ENCODE measurements at regions not wholly inside any gene's neighbourhood (a gene's known extent, or its start where the extent isn't known, plus 50 kb on each side); places are given as distances from the start of the nearest gene placed in this dataset.

DNA sequence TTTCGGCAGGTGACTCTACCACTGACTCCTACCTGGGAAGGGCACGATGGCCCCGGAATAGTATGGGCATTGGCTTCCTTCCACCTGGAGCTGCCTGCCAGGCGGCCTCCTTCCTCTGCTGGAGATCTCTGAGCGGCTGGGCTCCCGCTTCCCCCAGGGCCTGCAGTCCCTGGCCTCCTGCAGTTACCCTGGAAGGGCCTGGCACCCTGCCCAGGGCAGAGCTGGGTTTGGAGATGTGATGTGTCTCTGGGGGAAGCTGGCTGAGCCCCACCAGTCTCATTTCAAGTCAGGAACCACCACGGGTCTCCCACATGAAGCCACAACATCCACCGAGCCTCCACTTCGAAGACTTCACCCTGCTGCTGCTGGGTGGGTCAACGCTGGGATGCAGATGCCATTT, 97.9 kb downstream of the IRF8 start:
- Histone ChIP-seq H3K27ac (ENCODE audit: low read depth, low read length) (no peak overlapping the region), H3K4me3 (ENCODE audit: insufficient read depth, low read length) (no peak overlapping the region), H4K20me1 (ENCODE audit: insufficient read depth, low read length) (no peaks in the 10 kb centered on the region), H3K4me1 (ENCODE audit: insufficient read depth, low read length) (no peaks in the 10 kb centered on the region), H3K79me2 (ENCODE audit: insufficient read depth, low read length) (no peaks in the 10 kb centered on the region), H3K4me2 (ENCODE audit: insufficient read depth, low read length) (no peak overlapping the region), H3K9me3 (ENCODE audit: low read depth, low read length) (no peaks in the 10 kb centered on the region), H3K27me3 (ENCODE audit: insufficient read depth, low read length) (peaks cover 18% of the 10 kb centered on the region), H2AFZ (ENCODE audit: low read length) (no peak overlapping the region), H3K36me3 (ENCODE audit: insufficient read depth, low read length) (no peaks in the 10 kb centered on the region)
- peak; percentile 55 for DNase-seq (ENCODE audit: insufficient read length, low spot score, missing footprints)
- TF ChIP-seq, protein P1, sequence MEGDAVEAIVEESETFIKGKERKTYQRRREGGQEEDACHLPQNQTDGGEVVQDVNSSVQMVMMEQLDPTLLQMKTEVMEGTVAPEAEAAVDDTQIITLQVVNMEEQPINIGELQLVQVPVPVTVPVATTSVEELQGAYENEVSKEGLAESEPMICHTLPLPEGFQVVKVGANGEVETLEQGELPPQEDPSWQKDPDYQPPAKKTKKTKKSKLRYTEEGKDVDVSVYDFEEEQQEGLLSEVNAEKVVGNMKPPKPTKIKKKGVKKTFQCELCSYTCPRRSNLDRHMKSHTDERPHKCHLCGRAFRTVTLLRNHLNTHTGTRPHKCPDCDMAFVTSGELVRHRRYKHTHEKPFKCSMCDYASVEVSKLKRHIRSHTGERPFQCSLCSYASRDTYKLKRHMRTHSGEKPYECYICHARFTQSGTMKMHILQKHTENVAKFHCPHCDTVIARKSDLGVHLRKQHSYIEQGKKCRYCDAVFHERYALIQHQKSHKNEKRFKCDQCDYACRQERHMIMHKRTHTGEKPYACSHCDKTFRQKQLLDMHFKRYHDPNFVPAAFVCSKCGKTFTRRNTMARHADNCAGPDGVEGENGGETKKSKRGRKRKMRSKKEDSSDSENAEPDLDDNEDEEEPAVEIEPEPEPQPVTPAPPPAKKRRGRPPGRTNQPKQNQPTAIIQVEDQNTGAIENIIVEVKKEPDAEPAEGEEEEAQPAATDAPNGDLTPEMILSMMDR (IDR thresholded peaks at IDR 0.05; ENCODE audit: extremely low read depth, low read depth, low read length) = no peak

- H3K79me2 ChIP-seq (ENCODE audit: insufficient read depth, low read length) = no peaks in the 10 kb centered on the region
- no peak for DNase-seq (ENCODE audit: insufficient read length, low spot score, missing footprints)
- TF ChIP-seq, protein P1 (IDR thresholded peaks at IDR 0.05; ENCODE audit: extremely low read depth, low read depth, low read length) = no peak
- H2AFZ ChIP-seq (ENCODE audit: low read length) = no peak overlapping the region
- no peaks in the 10 kb centered on the region for H4K20me1 ChIP-seq (ENCODE audit: insufficient read depth, low read length)
- no peak overlapping the region for H3K27ac ChIP-seq (ENCODE audit: low read depth, low read length)
- no peak overlapping the region for H3K4me2 ChIP-seq (ENCODE audit: insufficient read depth, low read length)
- peaks cover 21% of the 10 kb centered on the region for H3K27me3 ChIP-seq (ENCODE audit: insufficient read depth, low read length)
- H3K36me3 ChIP-seq (ENCODE audit: insufficient read depth, low read length) = no peaks in the 10 kb centered on the region
- no peaks in the 10 kb centered on the region for H3K9me3 ChIP-seq (ENCODE audit: low read depth, low read length)
- no peak overlapping the region for H3K4me3 ChIP-seq (ENCODE audit: insufficient read depth, low read length)
- no peaks in the 10 kb centered on the region for H3K4me1 ChIP-seq (ENCODE audit: insufficient read depth, low read length)
Measured at GRCh38 chr16:85998171-85998867, 99.4 kb downstream of the IRF8 start.

DNA sequence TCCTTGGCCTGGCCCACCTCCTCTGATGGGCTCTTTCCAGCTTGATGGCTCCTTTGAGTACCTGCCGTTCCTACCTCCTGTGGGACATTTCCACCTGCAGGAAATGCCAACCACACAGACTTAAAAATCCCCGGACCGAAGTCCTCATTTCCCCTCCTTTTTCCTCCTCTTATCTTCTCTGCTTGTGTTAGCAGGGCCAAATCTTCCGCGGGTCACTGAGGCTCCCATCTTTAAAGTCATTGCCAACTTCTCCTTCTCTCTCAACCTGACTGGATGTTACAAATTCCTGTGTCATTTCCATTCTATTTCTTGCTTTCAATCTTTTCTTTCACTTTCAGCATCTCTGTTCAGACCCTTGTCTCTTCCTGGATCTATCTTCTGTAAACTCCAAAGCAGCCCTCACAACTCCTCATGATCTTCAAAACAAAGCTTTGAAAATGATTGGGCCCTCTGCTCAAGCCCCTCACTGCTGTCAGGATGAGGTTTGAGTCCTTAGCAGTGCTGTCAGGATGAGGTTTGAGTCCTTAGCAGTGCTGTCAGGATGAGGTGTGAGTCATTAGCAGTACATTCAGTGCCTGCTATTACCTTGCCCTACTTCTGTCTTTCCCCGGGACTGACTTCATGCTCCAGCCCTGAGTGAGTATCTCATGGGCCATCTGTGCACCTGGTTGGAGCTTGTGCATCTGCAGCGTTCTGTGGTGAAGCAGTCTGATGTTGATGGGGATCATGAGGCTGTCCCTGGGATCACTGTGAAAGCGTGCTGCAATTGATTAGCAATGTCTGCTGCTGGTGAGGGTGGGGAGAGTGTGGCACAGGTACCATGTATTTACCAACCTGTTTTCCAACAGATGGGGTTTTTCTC, 100.1 kb downstream of the IRF8 start:
- Histone ChIP-seq H4K20me1 (ENCODE audit: insufficient read depth, low read length) (no peaks in the 10 kb centered on the region), H3K4me2 (ENCODE audit: insufficient read depth, low read length) (no peak overlapping the region), H3K27me3 (ENCODE audit: insufficient read depth, low read length) (peaks cover 21% of the 10 kb centered on the region), H3K79me2 (ENCODE audit: insufficient read depth, low read length) (no peaks in the 10 kb centered on the region), H3K4me1 (ENCODE audit: insufficient read depth, low read length) (no peaks in the 10 kb centered on the region), H3K36me3 (ENCODE audit: insufficient read depth, low read length) (no peaks in the 10 kb centered on the region), H2AFZ (ENCODE audit: low read length) (no peak overlapping the region), H3K9me3 (ENCODE audit: low read depth, low read length) (no peaks in the 10 kb centered on the region), H3K4me3 (ENCODE audit: insufficient read depth, low read length) (no peak overlapping the region), H3K27ac (ENCODE audit: low read depth, low read length) (no peak overlapping the region)
- TF ChIP-seq, protein P1 (IDR thresholded peaks at IDR 0.05; ENCODE audit: extremely low read depth, low read depth, low read length) = no peak
- no peak for DNase-seq (ENCODE audit: insufficient read length, low spot score, missing footprints)

DNA sequence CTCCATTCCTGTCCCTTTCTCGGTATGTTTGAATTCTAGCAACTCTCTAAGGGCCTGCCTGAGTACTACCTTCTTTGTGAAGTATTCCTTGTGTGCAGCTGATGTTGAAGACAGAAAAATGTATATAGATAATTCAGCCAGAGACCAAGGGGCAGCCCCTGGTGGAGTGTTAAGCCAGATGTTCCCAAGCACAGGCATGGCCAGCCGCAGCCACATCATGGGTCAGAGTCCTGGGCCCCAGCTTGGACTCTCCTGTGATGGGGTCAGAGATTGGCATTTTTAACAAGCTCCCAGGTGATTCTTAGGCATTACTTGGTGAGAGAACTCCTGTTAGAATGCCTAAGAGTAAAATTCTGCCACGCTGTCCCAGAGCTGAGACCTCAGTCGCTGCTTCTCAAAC, 100.8 kb downstream of the IRF8 start:
- Histone ChIP-seq H2AFZ (ENCODE audit: low read length) (no peak overlapping the region), H3K9me3 (ENCODE audit: low read depth, low read length) (no peaks in the 10 kb centered on the region), H4K20me1 (ENCODE audit: insufficient read depth, low read length) (no peaks in the 10 kb centered on the region), H3K36me3 (ENCODE audit: insufficient read depth, low read length) (no peaks in the 10 kb centered on the region), H3K79me2 (ENCODE audit: insufficient read depth, low read length) (no peaks in the 10 kb centered on the region), H3K27me3 (ENCODE audit: insufficient read depth, low read length) (peaks cover 21% of the 10 kb centered on the region), H3K4me3 (ENCODE audit: insufficient read depth, low read length) (no peak overlapping the region), H3K4me2 (ENCODE audit: insufficient read depth, low read length) (no peak overlapping the region), H3K27ac (ENCODE audit: low read depth, low read length) (no peak overlapping the region), H3K4me1 (ENCODE audit: insufficient read depth, low read length) (no peaks in the 10 kb centered on the region)
- TF ChIP-seq, protein P1 (IDR thresholded peaks at IDR 0.05; ENCODE audit: extremely low read depth, low read depth, low read length) = no peak
- no peak for DNase-seq (ENCODE audit: insufficient read length, low spot score, missing footprints)
